SK-N-SH (cell line): ENCODE measurements at regions not wholly inside any gene's neighbourhood (a gene's known extent, or its start where the extent isn't known, plus 50 kb on each side); places are given as distances from the start of the nearest gene placed in this dataset.

ENCODE experiments used
- MXI1 ChIP-seq: IDR thresholded peaks from 2 replicates; pipeline ENCODE4 v1.6.1; 2012; ENCODE audit warnings: mild to moderate bottlenecking, low read depth, low read length, improper control_type of control experiment
- TF ChIP-seq, protein P1 (sequence below): IDR thresholded peaks from 2 replicates; pipeline ENCODE4 v1.6.1; 2012; ENCODE audit warnings: mild to moderate bottlenecking, low read depth, low read length, moderate library complexity

DNA sequence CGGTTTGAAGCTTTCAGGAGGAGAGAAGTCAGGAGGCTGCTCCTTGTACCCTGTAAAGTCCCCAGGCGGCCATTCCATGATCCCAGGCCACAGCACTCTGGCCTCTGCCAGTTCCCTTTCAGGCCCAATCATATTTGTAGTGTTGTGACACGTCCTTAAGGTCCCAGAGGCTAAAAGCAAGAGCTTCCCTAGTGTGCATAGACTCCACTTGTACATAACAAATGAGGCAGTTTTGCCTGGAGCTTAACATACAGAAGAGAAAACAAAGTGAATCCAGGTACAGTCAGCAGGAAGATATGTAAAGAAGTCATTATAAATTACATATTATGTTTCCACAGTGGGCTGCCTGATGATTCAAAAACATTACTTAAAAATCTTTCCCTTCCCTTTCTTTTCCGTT is 81.1 kb upstream of the RPH3A start:
- TF ChIP-seq, protein P1, sequence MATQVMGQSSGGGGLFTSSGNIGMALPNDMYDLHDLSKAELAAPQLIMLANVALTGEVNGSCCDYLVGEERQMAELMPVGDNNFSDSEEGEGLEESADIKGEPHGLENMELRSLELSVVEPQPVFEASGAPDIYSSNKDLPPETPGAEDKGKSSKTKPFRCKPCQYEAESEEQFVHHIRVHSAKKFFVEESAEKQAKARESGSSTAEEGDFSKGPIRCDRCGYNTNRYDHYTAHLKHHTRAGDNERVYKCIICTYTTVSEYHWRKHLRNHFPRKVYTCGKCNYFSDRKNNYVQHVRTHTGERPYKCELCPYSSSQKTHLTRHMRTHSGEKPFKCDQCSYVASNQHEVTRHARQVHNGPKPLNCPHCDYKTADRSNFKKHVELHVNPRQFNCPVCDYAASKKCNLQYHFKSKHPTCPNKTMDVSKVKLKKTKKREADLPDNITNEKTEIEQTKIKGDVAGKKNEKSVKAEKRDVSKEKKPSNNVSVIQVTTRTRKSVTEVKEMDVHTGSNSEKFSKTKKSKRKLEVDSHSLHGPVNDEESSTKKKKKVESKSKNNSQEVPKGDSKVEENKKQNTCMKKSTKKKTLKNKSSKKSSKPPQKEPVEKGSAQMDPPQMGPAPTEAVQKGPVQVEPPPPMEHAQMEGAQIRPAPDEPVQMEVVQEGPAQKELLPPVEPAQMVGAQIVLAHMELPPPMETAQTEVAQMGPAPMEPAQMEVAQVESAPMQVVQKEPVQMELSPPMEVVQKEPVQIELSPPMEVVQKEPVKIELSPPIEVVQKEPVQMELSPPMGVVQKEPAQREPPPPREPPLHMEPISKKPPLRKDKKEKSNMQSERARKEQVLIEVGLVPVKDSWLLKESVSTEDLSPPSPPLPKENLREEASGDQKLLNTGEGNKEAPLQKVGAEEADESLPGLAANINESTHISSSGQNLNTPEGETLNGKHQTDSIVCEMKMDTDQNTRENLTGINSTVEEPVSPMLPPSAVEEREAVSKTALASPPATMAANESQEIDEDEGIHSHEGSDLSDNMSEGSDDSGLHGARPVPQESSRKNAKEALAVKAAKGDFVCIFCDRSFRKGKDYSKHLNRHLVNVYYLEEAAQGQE: no peak
- no peak for TF ChIP-seq MXI1
